Panc1 (cell line): ENCODE measurements at regions not wholly inside any gene's neighbourhood (a gene's known extent, or its start where the extent isn't known, plus 50 kb on each side); places are given as distances from the start of the nearest gene placed in this dataset.

Experiments
- ATAC-seq: fragments of 200-7000 bp; cut with Tn5 transposase; 2 replicates; pipeline ENCODE4 v1.9.1; 2020; ENCODE audit warnings: mild to moderate bottlenecking, moderate library complexity
- BruUV-seq: library from RNA; stranded (reverse); fragments of 400-500 nt; replicated peaks from 2 replicates; lab custom pipeline; 2021; lab: Mats Ljungman, UMichigan
- CTCF ChIA-PET: fragments of 300-600 bp; sonication (Branson Sonifier 250); formaldehyde crosslinking; loops from one replicate; lab custom pipeline; 2022; ENCODE audit warnings: antibody characterized with exemption; lab: Charles Lee
- POLR2A ChIA-PET: fragments of 300-600 bp; sonication (Branson Sonifier 250); formaldehyde crosslinking; loops from one replicate; lab custom pipeline; 2022; ENCODE audit warnings: antibody characterized with exemption; lab: Charles Lee
- DNase-seq: peaks from one replicate; pipeline ENCODE4 v3.0.0-alpha.2; 2010; ENCODE audit warnings: low read depth, low spot score
- H3K27ac ChIP-seq: 2 replicates; pipeline ENCODE4 v1.5.1; 2011; ENCODE audit warnings: mild to moderate bottlenecking, low read length, inconsistent platforms
- H3K27me3 ChIP-seq: fragments of 200-500 bp; sonication (Bioruptor generic); 2 replicates; pipeline ENCODE4 v1.6.0; 2014; ENCODE audit warnings: low read length, inconsistent platforms; ENCODE audit not compliant: control insufficient read depth, insufficient read depth
- H3K36me3 ChIP-seq: fragments of 200-500 bp; sonication (Bioruptor generic); 2 replicates; pipeline ENCODE4 v1.5.1; 2014; ENCODE audit warnings: inconsistent platforms, mild to moderate bottlenecking, low read length, moderate library complexity; ENCODE audit not compliant: control insufficient read depth, insufficient read depth
- H3K4me1 ChIP-seq: 2 replicates; pipeline ENCODE4 v1.5.1; 2011; ENCODE audit warnings: inconsistent platforms, mild to moderate bottlenecking, low read length, moderate library complexity; ENCODE audit not compliant: control insufficient read depth, insufficient read depth
- H3K4me3 ChIP-seq, 2 experiments: 2 replicates each; pipeline ENCODE4 v1.5.1; 2011 to 2012; ENCODE audit warnings: low read depth in 2 of 2, low read length in 2 of 2, mild to moderate bottlenecking in 2 of 2, inconsistent platforms in 1 of 2, moderate library complexity in 1 of 2
- H3K9me3 ChIP-seq: fragments of 200-500 bp; sonication (Bioruptor generic); 2 replicates; pipeline ENCODE4 v1.5.1; 2014; ENCODE audit warnings: low read depth, mild to moderate bottlenecking, inconsistent platforms, low read length, moderate library complexity; ENCODE audit not compliant: control insufficient read depth, insufficient read depth
- POLR2AphosphoS5 ChIP-seq: IDR thresholded peaks from 2 replicates; pipeline ENCODE4 v1.6.1; 2012; ENCODE audit warnings: mild to moderate bottlenecking, low read depth, low read length, moderate library complexity
- SIN3A ChIP-seq: IDR thresholded peaks from 2 replicates; pipeline ENCODE4 v1.6.1; 2012; ENCODE audit warnings: low read depth, mild to moderate bottlenecking, low read length, moderate library complexity, borderline replicate concordance; ENCODE audit not compliant: insufficient read depth
- TCF7L2 ChIP-seq: IDR thresholded peaks from 2 replicates; pipeline ENCODE4 v1.6.1; 2011; ENCODE audit warnings: mild to moderate bottlenecking, low read depth, low read length, inconsistent platforms
- in situ Hi-C: cut with HindIII; loops from 2 replicates; pipeline ENCODE4 v1.10.0; 2016; ENCODE audit warnings: low sequenced_read_pairs, low pct_unique_long_range_greater_than_20kb
- intact Hi-C: fragments of 100-400 bp; cut with micrococcal nuclease; formaldehyde crosslinking; loops from one replicate; pipeline ENCODE4 v1.10.0; 2022; ENCODE audit not compliant: unreplicated experiment
- TF ChIP-seq, protein P1 (sequence below), 2 experiments: IDR thresholded peaks; 2 replicates each; pipeline ENCODE4 v1.6.1; 2011 to 2012; ENCODE audit warnings: low read depth in 2 of 2, control low read depth in 1 of 2, low read length in 1 of 2, mild to moderate bottlenecking in 1 of 2, moderate library complexity in 1 of 2; ENCODE audit not compliant: insufficient read depth in 1 of 2
- TF ChIP-seq, protein P2 (sequence below): fragments of 450-650 bp; IDR thresholded peaks from 2 replicates; pipeline ENCODE4 v1.5.1; 2017; ENCODE audit warnings: mild to moderate bottlenecking

DNA sequence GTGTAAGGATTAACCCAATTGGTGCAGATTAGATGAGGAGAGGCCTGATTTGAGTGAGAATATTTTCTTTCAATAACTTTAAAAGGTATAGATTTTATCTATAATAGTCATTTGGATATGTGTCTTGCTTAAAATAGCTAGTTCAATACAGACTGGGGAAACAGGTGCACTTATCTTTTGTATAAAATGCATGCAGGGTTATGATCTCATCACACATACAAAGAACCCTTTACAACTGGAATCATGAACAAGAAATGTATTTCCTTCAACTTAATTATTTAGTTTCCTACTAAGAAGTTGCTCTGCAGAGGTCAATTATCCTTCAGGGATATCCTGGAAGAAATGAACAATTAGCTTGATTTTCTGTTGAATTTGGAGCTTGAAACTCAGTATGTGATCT is 259.6 kb downstream of the PTBP2 start:
- no peak overlapping the region for H3K27ac ChIP-seq
- DNase-seq (no peak), ATAC-seq (no peak)
- H3K9me3 ChIP-seq, result no peaks in the 10 kb centered on the region
- no peak for TF ChIP-seq SIN3A
- H3K4me1 ChIP-seq, result no peaks in the 10 kb centered on the region
- in situ Hi-C loops, result no loop called here
- intact Hi-C loops, result no loop called here
- H3K27me3 ChIP-seq, result no peaks in the 10 kb centered on the region
- no TSS peak for BruUV-seq
- H3K4me3 ChIP-seq, result no peak overlapping the region
- POLR2A ChIA-PET, result no interaction called here
- H3K36me3 ChIP-seq, result no peaks in the 10 kb centered on the region
- CTCF ChIA-PET, result no interaction called here

GRCh38 chr1:96982118-96982517 is 260.5 kb downstream of the PTBP2 start:
- Histone ChIP-seq H3K27ac (no peak overlapping the region), H3K27me3 (no peaks in the 10 kb centered on the region), H3K36me3 (no peaks in the 10 kb centered on the region), H3K9me3 (no peaks in the 10 kb centered on the region), H3K4me3 (no peak overlapping the region), H3K4me1 (no peaks in the 10 kb centered on the region)
- no peak for DNase-seq
- BruUV-seq, result no TSS peak
- ATAC-seq, result no peak
- TF ChIP-seq, protein P1, sequence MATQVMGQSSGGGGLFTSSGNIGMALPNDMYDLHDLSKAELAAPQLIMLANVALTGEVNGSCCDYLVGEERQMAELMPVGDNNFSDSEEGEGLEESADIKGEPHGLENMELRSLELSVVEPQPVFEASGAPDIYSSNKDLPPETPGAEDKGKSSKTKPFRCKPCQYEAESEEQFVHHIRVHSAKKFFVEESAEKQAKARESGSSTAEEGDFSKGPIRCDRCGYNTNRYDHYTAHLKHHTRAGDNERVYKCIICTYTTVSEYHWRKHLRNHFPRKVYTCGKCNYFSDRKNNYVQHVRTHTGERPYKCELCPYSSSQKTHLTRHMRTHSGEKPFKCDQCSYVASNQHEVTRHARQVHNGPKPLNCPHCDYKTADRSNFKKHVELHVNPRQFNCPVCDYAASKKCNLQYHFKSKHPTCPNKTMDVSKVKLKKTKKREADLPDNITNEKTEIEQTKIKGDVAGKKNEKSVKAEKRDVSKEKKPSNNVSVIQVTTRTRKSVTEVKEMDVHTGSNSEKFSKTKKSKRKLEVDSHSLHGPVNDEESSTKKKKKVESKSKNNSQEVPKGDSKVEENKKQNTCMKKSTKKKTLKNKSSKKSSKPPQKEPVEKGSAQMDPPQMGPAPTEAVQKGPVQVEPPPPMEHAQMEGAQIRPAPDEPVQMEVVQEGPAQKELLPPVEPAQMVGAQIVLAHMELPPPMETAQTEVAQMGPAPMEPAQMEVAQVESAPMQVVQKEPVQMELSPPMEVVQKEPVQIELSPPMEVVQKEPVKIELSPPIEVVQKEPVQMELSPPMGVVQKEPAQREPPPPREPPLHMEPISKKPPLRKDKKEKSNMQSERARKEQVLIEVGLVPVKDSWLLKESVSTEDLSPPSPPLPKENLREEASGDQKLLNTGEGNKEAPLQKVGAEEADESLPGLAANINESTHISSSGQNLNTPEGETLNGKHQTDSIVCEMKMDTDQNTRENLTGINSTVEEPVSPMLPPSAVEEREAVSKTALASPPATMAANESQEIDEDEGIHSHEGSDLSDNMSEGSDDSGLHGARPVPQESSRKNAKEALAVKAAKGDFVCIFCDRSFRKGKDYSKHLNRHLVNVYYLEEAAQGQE (IDR thresholded peaks at IDR 0.05; ENCODE audit: insufficient read depth in 1 of 2, low read depth in 2 of 2, low read length in 1 of 2), result no peak
- TF ChIP-seq, protein P2, sequence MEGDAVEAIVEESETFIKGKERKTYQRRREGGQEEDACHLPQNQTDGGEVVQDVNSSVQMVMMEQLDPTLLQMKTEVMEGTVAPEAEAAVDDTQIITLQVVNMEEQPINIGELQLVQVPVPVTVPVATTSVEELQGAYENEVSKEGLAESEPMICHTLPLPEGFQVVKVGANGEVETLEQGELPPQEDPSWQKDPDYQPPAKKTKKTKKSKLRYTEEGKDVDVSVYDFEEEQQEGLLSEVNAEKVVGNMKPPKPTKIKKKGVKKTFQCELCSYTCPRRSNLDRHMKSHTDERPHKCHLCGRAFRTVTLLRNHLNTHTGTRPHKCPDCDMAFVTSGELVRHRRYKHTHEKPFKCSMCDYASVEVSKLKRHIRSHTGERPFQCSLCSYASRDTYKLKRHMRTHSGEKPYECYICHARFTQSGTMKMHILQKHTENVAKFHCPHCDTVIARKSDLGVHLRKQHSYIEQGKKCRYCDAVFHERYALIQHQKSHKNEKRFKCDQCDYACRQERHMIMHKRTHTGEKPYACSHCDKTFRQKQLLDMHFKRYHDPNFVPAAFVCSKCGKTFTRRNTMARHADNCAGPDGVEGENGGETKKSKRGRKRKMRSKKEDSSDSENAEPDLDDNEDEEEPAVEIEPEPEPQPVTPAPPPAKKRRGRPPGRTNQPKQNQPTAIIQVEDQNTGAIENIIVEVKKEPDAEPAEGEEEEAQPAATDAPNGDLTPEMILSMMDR, result no peak
- TF ChIP-seq SIN3A (no peak), POLR2AphosphoS5 (no peak), TCF7L2 (no peak)
- POLR2A ChIA-PET, result no interaction called here
- in situ Hi-C loops, result no loop called here
- intact Hi-C loops, result no loop called here
- CTCF ChIA-PET, result no interaction called here

DNA sequence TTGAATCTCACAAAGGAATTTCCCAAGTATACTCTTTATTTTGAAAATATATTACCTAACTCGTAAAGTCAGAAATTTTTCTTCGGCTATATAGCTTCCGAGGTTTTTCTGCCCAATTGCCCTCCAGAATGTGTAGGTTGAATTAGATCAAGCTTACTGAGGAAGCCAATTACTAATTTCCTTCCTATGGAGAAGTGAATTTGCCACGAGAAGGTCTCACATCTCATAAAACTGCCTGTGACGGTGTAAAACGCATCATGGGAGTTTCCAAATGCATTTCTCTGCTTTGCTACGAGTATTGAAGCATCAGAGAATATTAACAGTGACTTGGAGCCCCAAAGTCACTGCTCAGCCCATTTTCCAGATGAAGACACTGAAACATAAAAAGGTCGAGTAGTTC is 262.3 kb downstream of the PTBP2 start:
- BruUV-seq, result no TSS peak
- no peak for TF ChIP-seq TCF7L2
- TF ChIP-seq, protein P1 (IDR thresholded peaks at IDR 0.05; ENCODE audit: insufficient read depth in 1 of 2, low read depth in 2 of 2, low read length in 1 of 2), result no peak
- no peak for TF ChIP-seq SIN3A
- TF ChIP-seq POLR2AphosphoS5, result no peak
- TF ChIP-seq, protein P2, result no peak
- Histone ChIP-seq H3K4me3 (no peak overlapping the region), H3K36me3 (no peaks in the 10 kb centered on the region), H3K27me3 (no peaks in the 10 kb centered on the region), H3K27ac (no peak overlapping the region), H3K4me1 (no peaks in the 10 kb centered on the region), H3K9me3 (no peaks in the 10 kb centered on the region)
- ChIA-PET POLR2A (no interaction called here), CTCF (no interaction called here)
- in situ Hi-C loops (no loop called here), intact Hi-C loops (no loop called here)
- DNase-seq (no peak), ATAC-seq (no peak)
